Loucy (cell line): ENCODE measurements at regions not wholly inside any gene's neighbourhood (a gene's known extent, or its start where the extent isn't known, plus 50 kb on each side); places are given as distances from the start of the nearest gene placed in this dataset.

Source experiments
- H2AFZ ChIP-seq: fragments of 200-600 bp; sonication (generic); 2 replicates; pipeline ENCODE4 v1.6.0; 2016; ENCODE audit warnings: antibody characterized with exemption, mild to moderate bottlenecking, low read length, moderate library complexity
- H3F3A ChIP-seq: fragments of 200-600 bp; 2 replicates; pipeline ENCODE4 v1.6.0; 2016; ENCODE audit warnings: antibody characterized with exemption, low read depth, mild to moderate bottlenecking
- H3K27me3 ChIP-seq: fragments of 200-600 bp; sonication (generic); 2 replicates; pipeline ENCODE4 v1.6.1; 2014; ENCODE audit warnings: low read length, mild to moderate bottlenecking; ENCODE audit not compliant: insufficient read depth, poor library complexity, severe bottlenecking
- H3K36me3 ChIP-seq: fragments of 200-600 bp; sonication (generic); 2 replicates; pipeline ENCODE4 v1.6.1; 2016; ENCODE audit warnings: low read length; ENCODE audit not compliant: insufficient read depth
- H3K4me1 ChIP-seq: fragments of 200-600 bp; sonication (generic); 2 replicates; pipeline ENCODE4 v1.5.1; 2014; ENCODE audit warnings: low read length, mild to moderate bottlenecking; ENCODE audit not compliant: insufficient read depth, poor library complexity, severe bottlenecking
- H3K4me2 ChIP-seq: fragments of 200-600 bp; sonication (generic); 2 replicates; pipeline ENCODE4 v1.6.0; 2014; ENCODE audit warnings: antibody characterized with exemption, low read length, low read depth, mild to moderate bottlenecking; ENCODE audit not compliant: poor library complexity, severe bottlenecking
- H3K4me3 ChIP-seq: fragments of 200-600 bp; sonication (generic); 2 replicates; pipeline ENCODE4 v1.5.1; 2014; ENCODE audit warnings: low read length, mild to moderate bottlenecking, mixed read lengths; ENCODE audit not compliant: poor library complexity, severe bottlenecking
- H3K79me2 ChIP-seq: fragments of 200-600 bp; sonication (generic); 2 replicates; pipeline ENCODE4 v1.6.1; 2014; ENCODE audit warnings: low read length; ENCODE audit not compliant: insufficient read depth
- H3K9ac ChIP-seq: fragments of 200-600 bp; sonication (generic); 2 replicates; pipeline ENCODE4 v1.6.0; 2014; ENCODE audit warnings: mild to moderate bottlenecking, low read depth, low read length, moderate library complexity; ENCODE audit not compliant: poor library complexity, severe bottlenecking
- H3K9me2 ChIP-seq: fragments of 200-600 bp; sonication (generic); replicated peaks from 2 replicates; pipeline ENCODE4 v1.6.1; 2016; ENCODE audit warnings: low read depth, low read length, mixed read lengths
- H3K9me3 ChIP-seq: fragments of 200-600 bp; sonication (generic); 2 replicates; pipeline ENCODE4 v1.6.1; 2014; ENCODE audit warnings: mild to moderate bottlenecking, antibody characterized with exemption, low read length, low read depth; ENCODE audit not compliant: insufficient read depth
- H4K20me1 ChIP-seq: fragments of 200-600 bp; sonication (generic); 2 replicates; pipeline ENCODE4 v1.6.0; 2014; ENCODE audit warnings: antibody characterized with exemption, low read length, mild to moderate bottlenecking; ENCODE audit not compliant: insufficient read depth, poor library complexity, severe bottlenecking
- CTCF ChIP-seq: fragments of 200-600 bp; sonication (generic); conservative IDR thresholded peaks from 2 replicates; pipeline ENCODE4 v1.5.1; 2014; ENCODE audit warnings: mild to moderate bottlenecking, antibody characterized with exemption, low read length
- EZH2phosphoT487 ChIP-seq: fragments of 200-600 bp; IDR thresholded peaks from 2 replicates; pipeline ENCODE4 v1.6.1; 2018; ENCODE audit warnings: antibody characterized with exemption, mild to moderate bottlenecking, moderate library complexity, borderline replicate concordance

GRCh38 chr6:14260839-14261238, 143.3 kb downstream of the CD83 start:
- Histone ChIP-seq H3K4me3 (no peak overlapping the region), H3K4me1 (peaks cover 50% of the 10 kb centered on the region), H2AFZ (no peak overlapping the region), H3K79me2 (no peaks in the 10 kb centered on the region), H3K27me3 (no peaks in the 10 kb centered on the region), H3K9me2 (no peaks in the 10 kb centered on the region), H3K4me2 (no peak overlapping the region), H3K9me3 (peaks cover 11% of the 10 kb centered on the region), H3F3A (no peaks in the 10 kb centered on the region), H3K36me3 (no peaks in the 10 kb centered on the region), H3K9ac (no peak overlapping the region), H4K20me1 (no peaks in the 10 kb centered on the region)
- TF ChIP-seq EZH2phosphoT487 (no peak), CTCF (no peak)

DNA sequence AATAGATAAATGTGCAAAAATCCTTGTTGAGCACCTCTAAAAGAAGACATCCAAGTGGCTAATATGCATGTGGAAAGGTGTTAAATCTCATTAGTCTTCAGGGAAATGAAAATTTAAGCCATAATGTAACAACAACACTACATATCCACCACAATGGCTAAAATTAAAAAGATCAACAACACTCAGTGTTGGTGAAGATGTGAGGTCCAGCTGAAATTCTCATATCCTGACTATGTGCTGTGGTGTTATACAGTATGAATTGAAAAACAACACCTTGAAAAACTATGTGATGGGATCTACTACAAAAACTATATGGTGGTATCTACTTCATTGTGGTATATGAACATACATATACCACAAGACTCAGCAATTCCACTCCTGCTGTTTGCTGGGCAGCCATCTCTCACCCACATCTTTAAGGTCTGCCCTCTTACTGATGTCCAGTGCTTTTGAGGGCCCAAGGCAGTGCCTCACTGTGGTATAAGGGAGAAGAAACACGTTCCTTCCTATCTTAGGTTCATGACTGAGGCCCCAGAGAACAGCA, 146.4 kb downstream of the CD83 start:
- no peak overlapping the region for H3K4me3 ChIP-seq
- H3K36me3 ChIP-seq, result no peaks in the 10 kb centered on the region
- H3K79me2 ChIP-seq, result no peaks in the 10 kb centered on the region
- TF ChIP-seq CTCF, result no peak
- no peak for TF ChIP-seq EZH2phosphoT487
- peaks cover 11% of the 10 kb centered on the region for H3K9me3 ChIP-seq
- no peaks in the 10 kb centered on the region for H3K9me2 ChIP-seq
- no peak overlapping the region for H3K4me2 ChIP-seq
- H2AFZ ChIP-seq, result no peak overlapping the region
- peaks cover 39% of the 10 kb centered on the region for H3K4me1 ChIP-seq
- no peak overlapping the region for H3K9ac ChIP-seq
- H3K27me3 ChIP-seq, result no peaks in the 10 kb centered on the region
- H3F3A ChIP-seq, result no peaks in the 10 kb centered on the region
- no peaks in the 10 kb centered on the region for H4K20me1 ChIP-seq

- no peak overlapping the region for H3K4me2 ChIP-seq
- H3K27me3 ChIP-seq, result no peaks in the 10 kb centered on the region
- H3K79me2 ChIP-seq, result no peaks in the 10 kb centered on the region
- no peak overlapping the region for H3K4me3 ChIP-seq
- H4K20me1 ChIP-seq, result no peaks in the 10 kb centered on the region
- no peaks in the 10 kb centered on the region for H3K9me2 ChIP-seq
- H3K36me3 ChIP-seq, result no peaks in the 10 kb centered on the region
- peaks cover 40% of the 10 kb centered on the region for H3K4me1 ChIP-seq
- 0 out of 2 replicates have a peak, but pooled peaks cover 4% of the 10 kb centered on the region for H3F3A ChIP-seq
- H2AFZ ChIP-seq, result peak overlapping the region; percentile 47
- TF ChIP-seq EZH2phosphoT487 (no peak), CTCF (peak; percentile 44)
- peaks cover 11% of the 10 kb centered on the region for H3K9me3 ChIP-seq
- peak overlapping the region; percentile 11 for H3K9ac ChIP-seq
Measured at GRCh38 chr6:14265049-14266021, 147.8 kb downstream of the CD83 start.
